ENCODE measurements at regions not wholly inside any gene's neighbourhood (a gene's known extent, or its start where the extent isn't known, plus 50 kb on each side); places are given as distances from the start of the nearest gene placed in this dataset.

GRCh38 chr19:33900817-33901216 lies 104.1 kb downstream of the KCTD15 start:
- no peak for TF ChIP-seq CTCF (IDR thresholded peaks at IDR 0.05; ENCODE audit: low read depth, low read length, missing control alignments)
- DNase-seq (ENCODE audit: low read depth), result no peak
- no peak overlapping the region for H3K4me3 ChIP-seq (ENCODE audit: low read depth, low read length)

- no peak for DNase-seq (ENCODE audit: low read depth)
- no peak for TF ChIP-seq CTCF (IDR thresholded peaks at IDR 0.05; ENCODE audit: low read depth, low read length, missing control alignments)
- H3K4me3 ChIP-seq (ENCODE audit: low read depth, low read length), result no peak overlapping the region
Measured at GRCh38 chr19:33902395-33902794, 105.7 kb downstream of the KCTD15 start.

- no peak for DNase-seq (ENCODE audit: low read depth)
- no peak for TF ChIP-seq CTCF (IDR thresholded peaks at IDR 0.05; ENCODE audit: low read depth, low read length, missing control alignments)
- no peak overlapping the region for H3K4me3 ChIP-seq (ENCODE audit: low read depth, low read length)
Measured at GRCh38 chr19:33902802-33903488, 106.3 kb downstream of the KCTD15 start.

- no peak overlapping the region for H3K4me3 ChIP-seq (ENCODE audit: low read depth, low read length)
- no peak for TF ChIP-seq CTCF (IDR thresholded peaks at IDR 0.05; ENCODE audit: low read depth, low read length, missing control alignments)
- DNase-seq (ENCODE audit: low read depth), result no peak
Measured at GRCh38 chr19:33903489-33903850, 106.8 kb downstream of the KCTD15 start.

- no peak for TF ChIP-seq CTCF (IDR thresholded peaks at IDR 0.05; ENCODE audit: low read depth, low read length, missing control alignments)
- no peak overlapping the region for H3K4me3 ChIP-seq (ENCODE audit: low read depth, low read length)
- DNase-seq (ENCODE audit: low read depth), result no peak
Measured at GRCh38 chr19:33904681-33905080, 108.0 kb downstream of the KCTD15 start.

GRCh38 chr19:33905473-33905936 lies 108.8 kb downstream of the KCTD15 start:
- DNase-seq (ENCODE audit: low read depth), result no peak
- no peak for TF ChIP-seq CTCF (IDR thresholded peaks at IDR 0.05; ENCODE audit: low read depth, low read length, missing control alignments)
- H3K4me3 ChIP-seq (ENCODE audit: low read depth, low read length), result peak overlapping the region; percentile 12; the same call in 1 of the 2 replicates

- no peak for DNase-seq (ENCODE audit: low read depth)
- TF ChIP-seq CTCF (IDR thresholded peaks at IDR 0.05; ENCODE audit: low read depth, low read length, missing control alignments), result no peak
- H3K4me3 ChIP-seq (ENCODE audit: low read depth, low read length), result no peak overlapping the region
Measured at GRCh38 chr19:33905937-33906577, 109.4 kb downstream of the KCTD15 start.

Data from GM12864 (cell line).